ENCODE measurements at regions not wholly inside any gene's neighbourhood (a gene's known extent, or its start where the extent isn't known, plus 50 kb on each side); places are given as distances from the start of the nearest gene placed in this dataset.

GRCh38 chr6:125671323-125671722, 78.1 kb upstream of the HEY2 start:
- TF ChIP-seq EP300 (IDR thresholded peaks at IDR 0.05) (no peak), POLR2AphosphoS5 (IDR thresholded peaks at IDR 0.05) (no peak)
